ENCODE measurements at regions not wholly inside any gene's neighbourhood (a gene's known extent, or its start where the extent isn't known, plus 50 kb on each side); places are given as distances from the start of the nearest gene placed in this dataset.

GRCh38 chr12:78799649-78800048, 64.9 kb upstream of the SYT1 start:
- no peak for ATAC-seq
- no peak for TF ChIP-seq ISL1 (CRISPR knock-in tag; IDR thresholded peaks at IDR 0.05)
- no peak for TF ChIP-seq CSDC2 (CRISPR knock-in tag; IDR thresholded peaks at IDR 0.05)
- no peak for TF ChIP-seq OSR1 (CRISPR knock-in tag; IDR thresholded peaks at IDR 0.05)
- TF ChIP-seq PPARA (CRISPR knock-in tag; IDR thresholded peaks at IDR 0.05; ENCODE audit: borderline replicate concordance): no peak
- TF ChIP-seq BACH2 (CRISPR knock-in tag; IDR thresholded peaks at IDR 0.05; ENCODE audit: borderline replicate concordance): no peak
- TF ChIP-seq PATZ1 (CRISPR knock-in tag; IDR thresholded peaks at IDR 0.05; ENCODE audit: borderline replicate concordance): no peak
- no peak for TF ChIP-seq RARB (CRISPR knock-in tag; IDR thresholded peaks at IDR 0.05)
- TF ChIP-seq CREB5 (CRISPR knock-in tag; IDR thresholded peaks at IDR 0.05; ENCODE audit: low read depth): no peak
- no peak for TF ChIP-seq GLIS3 (CRISPR knock-in tag; IDR thresholded peaks at IDR 0.05)
- no peak for TF ChIP-seq ESRRG (CRISPR knock-in tag; IDR thresholded peaks at IDR 0.05)
- TF ChIP-seq ZNF70 (CRISPR knock-in tag; IDR thresholded peaks at IDR 0.05): no peak

- peak; percentile 100 for ATAC-seq
Measured at GRCh38 chr12:78802593-78802992, 62.0 kb upstream of the SYT1 start.

More at GRCh38 chr12:78802593-78802992, 62.0 kb upstream of the SYT1 start:
- TF ChIP-seq ZNF565 (CRISPR knock-in tag; conservative IDR thresholded peaks at IDR 0.05; ENCODE audit: low read depth): no peak
- no peak for TF ChIP-seq CSRNP3 (CRISPR knock-in tag; IDR thresholded peaks at IDR 0.05)
- TF ChIP-seq ISL1 (CRISPR knock-in tag; IDR thresholded peaks at IDR 0.05): peak; percentile 67
- no peak for TF ChIP-seq ZNF70 (CRISPR knock-in tag; IDR thresholded peaks at IDR 0.05)
- no peak for TF ChIP-seq TOX (CRISPR knock-in tag; IDR thresholded peaks at IDR 0.05; ENCODE audit: borderline replicate concordance)
- TF ChIP-seq TSHZ2 (CRISPR knock-in tag; IDR thresholded peaks at IDR 0.05): no peak
- no peak for TF ChIP-seq OSR1 (CRISPR knock-in tag; IDR thresholded peaks at IDR 0.05)
- TF ChIP-seq CREB5 (CRISPR knock-in tag; IDR thresholded peaks at IDR 0.05; ENCODE audit: low read depth): no peak
- TF ChIP-seq ZFP3 (CRISPR knock-in tag; IDR thresholded peaks at IDR 0.05): peak; percentile 19; the same call in 1 of the 2 replicates
- no peak for TF ChIP-seq SNAI2 (CRISPR knock-in tag; IDR thresholded peaks at IDR 0.05)
- TF ChIP-seq POU6F1 (CRISPR knock-in tag; IDR thresholded peaks at IDR 0.05; ENCODE audit: borderline replicate concordance, low read depth): no peak
- no peak for TF ChIP-seq ZFP30 (CRISPR knock-in tag; IDR thresholded peaks at IDR 0.05)
- TF ChIP-seq CSDC2 (CRISPR knock-in tag; IDR thresholded peaks at IDR 0.05): no peak

Data from SK-N-SH treated with all-trans-retinoic acid at 6 μM for 48 hours (cell line).